ENCODE measurements at regions not wholly inside any gene's neighbourhood (a gene's known extent, or its start where the extent isn't known, plus 50 kb on each side); places are given as distances from the start of the nearest gene placed in this dataset.
"Not testable (repeated sequence)": the region's sequence is repeated elsewhere in the genome, so short reads cannot be mapped to it uniquely, and the experiment has no call there.

DNA sequence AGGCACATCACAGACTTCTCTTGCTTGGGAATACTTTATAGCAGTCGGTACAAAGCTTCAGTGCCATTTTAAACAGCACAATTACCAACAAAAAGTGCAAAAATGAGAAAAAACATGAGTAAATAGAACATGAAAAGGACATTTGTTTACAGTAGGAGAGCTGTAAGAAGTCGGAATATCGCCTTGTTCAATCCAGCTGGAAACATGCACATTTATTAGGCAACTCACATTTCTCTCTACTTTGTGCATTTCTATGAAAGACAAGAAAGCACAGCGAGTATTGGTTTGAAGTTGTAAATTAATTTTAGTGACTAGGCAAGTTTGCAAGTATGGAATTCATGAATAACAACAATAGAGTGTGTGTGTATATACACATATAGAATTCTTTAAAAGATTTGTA is 484.7 kb downstream of the DACH1 start:
- no peak for DNase-seq

DNA sequence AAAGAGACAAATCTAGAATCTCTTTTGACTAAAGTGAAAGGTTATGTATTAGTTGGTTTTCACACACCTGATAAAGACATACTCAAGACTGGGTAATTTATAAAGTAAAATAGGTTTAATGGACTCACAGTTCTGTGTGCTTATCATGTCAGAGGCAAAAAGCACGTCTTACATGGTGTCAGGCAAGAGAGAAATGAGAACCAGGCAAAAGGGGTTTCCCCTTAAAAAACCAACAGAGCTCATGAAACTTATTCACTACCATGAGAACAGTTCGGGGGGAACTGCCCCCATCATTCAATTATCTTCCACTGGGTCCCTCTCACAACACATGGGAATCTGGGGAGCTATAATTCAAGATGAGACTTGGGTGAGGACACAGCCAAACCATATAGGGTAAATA is 486.8 kb downstream of the DACH1 start:
- no peak for DNase-seq

DNA sequence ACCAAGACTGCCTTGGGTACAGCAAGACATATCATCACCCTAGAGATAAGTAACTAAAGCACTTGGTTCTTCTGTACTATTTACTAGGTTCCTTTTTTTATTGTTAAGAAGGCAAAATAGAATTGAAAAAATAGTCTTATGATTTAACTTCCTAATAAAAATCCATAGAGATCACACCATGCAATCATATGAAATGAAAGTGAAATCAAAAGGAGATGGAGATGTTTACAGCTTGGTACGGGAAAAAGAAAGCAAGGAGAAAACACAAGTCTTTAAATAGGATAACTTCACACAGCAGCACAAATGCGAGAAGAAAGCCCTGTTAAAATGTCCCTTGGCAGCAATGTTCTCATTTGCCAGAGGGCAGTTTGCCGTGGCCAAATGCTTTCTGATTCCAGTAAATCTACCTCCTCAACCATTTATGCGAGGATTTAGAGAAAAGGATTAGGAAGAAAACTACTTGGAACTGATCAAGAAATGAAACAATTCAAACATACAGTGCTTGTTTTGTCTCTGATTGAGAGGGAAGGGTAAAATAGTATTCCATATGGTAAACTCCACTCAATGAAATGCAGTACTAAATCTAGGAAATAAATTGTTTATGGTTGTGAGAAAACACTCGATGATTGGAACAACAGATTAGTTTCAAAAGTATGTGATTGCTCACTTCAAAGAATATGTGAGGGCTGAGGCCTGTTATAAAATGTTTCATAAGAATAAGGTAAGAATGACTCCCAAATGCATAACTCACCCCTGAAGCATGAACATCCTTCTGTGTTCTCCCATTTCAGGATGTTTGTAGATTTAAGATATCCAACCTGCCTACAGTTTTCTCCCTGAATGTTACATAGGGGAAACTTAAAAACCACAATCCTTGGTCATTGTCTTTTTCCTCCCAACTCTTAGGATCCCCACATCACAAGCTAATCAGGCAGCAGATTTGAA is 487.8 kb downstream of the DACH1 start:
- no peak for DNase-seq

DNA sequence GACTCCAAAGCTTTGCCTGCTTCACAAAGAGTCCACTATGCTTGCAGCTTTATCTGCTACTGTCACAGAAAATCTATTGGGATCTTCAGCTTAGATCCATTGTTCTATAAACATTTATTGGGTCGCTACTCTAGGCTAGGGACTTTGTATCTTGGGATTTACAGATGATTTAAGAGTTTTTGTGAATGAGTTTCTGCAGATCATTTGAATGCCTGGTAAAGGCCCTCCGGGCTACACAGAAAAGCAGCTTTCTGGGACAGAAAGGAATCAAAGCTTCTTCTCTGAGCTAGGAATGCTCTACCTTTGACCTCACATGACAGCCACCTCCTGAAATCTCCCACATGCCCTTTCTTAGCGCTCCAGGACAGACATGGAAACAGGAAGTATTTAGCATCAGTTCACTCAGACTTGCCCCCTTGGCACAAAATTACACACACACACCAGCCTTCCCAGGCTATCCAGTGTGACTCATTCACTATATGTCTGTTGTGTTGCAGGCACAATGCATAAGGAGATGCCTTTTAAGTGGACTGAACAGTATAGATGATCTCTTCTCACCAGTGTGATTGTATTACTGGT is 492.4 kb downstream of the DACH1 start:
- DNase-seq = no peak

DNA sequence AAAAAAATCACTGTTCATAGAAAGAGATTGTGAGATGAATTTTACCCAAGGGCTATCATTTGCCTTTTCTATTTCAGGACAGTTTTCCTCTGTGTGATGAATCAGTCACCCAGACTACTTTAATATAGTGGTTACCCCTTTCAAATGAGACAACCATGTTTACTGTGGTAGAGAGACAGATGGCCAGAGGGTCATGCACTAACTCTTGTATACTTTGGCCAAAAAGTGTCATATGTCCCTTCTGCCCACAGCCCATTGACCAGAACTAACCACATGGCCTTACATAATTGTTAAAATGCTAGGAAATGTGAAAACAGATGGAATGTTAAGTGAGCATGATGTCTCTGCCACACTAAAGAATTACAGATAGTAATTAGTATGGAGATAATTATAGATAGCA is 498.7 kb downstream of the DACH1 start:
- no peak for DNase-seq

DNA sequence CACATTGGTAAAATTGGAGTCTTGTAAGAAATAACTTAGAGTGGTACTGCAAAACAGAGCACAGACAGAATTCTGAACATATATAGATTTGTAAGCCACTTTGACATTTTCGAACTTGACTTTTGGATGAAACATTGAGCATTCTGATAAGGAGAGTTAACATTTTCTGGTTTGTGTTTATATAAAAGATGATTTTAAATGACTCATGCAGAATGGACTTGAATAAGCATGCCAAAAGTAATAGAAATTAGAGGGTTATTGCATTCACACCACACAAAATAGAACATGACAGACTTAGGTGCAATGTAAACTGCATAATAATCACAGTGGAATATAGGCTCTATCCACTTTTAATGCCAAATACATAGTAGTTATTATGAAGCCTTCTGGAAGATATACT is 507.0 kb downstream of the DACH1 start:
- no peak for DNase-seq

DNA sequence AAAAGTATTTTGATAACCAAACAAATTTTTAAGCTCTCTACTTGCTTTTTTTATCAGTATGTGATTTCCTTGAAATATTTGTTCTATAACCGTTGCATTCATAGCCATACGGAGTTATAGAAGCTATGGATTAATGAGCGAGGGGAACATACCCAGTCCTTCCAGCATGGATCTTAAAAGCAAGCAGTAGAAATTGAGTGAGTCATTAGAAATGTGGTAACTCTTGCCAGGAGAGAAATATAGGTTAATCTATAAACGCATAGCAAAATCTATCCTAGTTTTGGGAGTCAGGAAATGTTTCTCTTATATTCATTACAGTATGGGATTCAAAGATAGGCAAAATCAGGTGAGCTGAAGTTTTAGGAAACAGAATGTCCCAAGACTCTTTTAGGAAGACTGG is 507.4 kb downstream of the DACH1 start:
- DNase-seq = no peak

DNA sequence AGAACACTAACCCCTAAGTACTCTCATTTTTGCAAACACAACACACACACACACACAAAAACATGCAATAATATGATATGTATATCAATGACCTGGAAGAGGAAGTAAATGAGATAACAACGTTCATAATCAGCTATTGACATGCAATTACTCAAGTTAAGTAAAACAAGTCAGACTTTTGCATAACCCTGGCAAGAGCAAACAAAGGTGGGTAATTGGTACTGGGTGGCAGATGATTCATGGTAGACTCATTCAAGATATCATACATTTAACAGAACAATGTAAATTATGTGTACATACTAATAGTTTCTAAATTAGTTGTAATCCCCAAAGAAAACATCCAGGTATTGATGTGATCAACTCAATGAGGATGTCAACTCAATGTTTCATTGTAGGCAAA is 508.8 kb downstream of the DACH1 start:
- no peak for DNase-seq

DNA sequence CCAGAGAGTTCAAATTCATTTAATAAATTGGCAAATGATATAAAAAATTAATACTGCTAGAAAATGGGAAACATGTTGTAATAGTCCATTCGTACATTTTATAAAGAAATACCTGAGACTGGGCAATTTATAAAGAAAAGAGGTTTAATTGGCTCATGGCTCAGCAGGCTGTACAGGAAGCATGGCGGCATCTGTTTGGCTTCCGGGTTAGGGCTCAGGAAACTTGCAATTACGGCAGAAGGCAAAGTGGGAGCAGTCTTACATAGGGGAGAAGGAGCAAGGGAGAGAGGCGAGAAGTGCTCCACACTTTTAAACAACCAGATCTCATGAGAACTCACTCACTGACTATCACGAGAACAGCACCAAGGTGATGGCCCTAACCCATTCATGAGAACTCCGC is 512.0 kb downstream of the DACH1 start:
- no peak for DNase-seq

DNA sequence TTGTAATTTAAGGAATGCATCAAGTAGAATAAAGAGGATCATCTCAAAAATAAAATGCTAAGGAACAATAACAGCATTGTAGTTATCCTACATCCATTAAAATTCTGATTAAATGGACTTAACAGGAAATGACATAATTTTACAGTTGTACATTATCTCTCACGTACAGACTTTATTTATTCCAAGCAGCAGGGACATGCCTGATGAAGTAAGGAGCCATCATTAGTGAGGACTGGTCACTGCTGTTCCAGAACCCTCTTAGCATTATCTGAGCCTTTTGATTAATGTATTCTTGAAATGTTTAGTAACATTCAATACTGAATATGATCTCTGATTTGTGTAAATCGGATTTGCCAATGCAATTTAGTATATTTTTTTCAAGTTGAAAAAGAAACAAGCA is 516.1 kb downstream of the DACH1 start:
- DNase-seq = no peak

DNA sequence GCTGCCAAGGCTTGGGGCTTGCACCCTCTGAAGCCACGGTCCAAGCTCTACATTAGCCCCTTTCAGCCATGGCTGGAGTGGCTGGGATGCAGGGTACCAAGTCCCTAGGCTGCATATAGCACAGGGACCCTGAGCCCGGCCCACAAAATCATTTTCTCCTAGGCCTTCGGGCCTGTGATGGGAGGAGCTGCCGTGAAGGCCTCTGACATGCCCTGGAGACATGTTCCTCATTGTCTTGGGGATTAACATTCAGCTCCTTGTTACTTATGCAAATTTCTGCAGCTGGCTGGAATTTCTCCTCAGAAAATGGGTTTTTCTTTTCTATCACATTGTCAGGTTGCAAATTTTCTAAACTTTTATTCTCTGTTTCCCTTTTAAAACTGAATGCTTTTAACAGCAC is 521.1 kb downstream of the DACH1 start:
- not testable (repeated sequence) for DNase-seq

DNA sequence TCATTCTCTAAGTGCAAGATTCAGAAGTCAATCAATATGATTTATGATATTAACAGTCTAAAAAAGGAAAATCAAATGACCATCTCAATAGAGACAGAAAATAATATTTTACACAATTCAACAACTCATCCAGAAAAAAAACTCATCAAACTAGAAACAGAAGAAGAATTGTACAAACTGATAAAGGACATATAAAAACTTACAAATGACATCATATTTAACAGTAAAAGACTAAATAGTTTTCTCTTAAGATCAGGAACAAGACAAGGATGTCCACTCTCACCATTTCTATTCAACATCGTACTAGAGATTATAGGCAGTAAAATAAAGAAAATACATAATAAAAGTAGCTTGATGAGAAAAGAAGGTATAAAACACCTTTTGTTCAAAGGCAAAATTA is 527.3 kb downstream of the DACH1 start:
- no peak for DNase-seq

DNA sequence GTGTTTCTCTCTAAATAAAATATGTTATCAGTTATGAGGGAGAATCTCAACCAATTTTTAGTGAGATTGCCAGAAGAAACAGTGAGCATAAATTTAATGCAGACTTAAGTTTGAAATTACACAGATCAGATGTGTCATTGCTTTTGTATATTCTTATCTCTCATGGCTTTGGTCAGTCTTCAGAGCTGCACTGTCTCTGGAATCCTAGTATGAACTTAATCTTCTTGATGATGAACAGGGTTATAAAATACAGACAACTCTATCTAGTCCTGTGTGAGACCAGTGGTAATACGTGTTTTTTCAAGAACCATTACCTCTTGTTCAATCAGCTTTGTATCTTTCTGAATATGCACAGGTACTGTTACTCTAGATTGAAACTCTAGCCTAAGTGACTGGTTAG is 528.0 kb downstream of the DACH1 start:
- DNase-seq = no peak

DNA sequence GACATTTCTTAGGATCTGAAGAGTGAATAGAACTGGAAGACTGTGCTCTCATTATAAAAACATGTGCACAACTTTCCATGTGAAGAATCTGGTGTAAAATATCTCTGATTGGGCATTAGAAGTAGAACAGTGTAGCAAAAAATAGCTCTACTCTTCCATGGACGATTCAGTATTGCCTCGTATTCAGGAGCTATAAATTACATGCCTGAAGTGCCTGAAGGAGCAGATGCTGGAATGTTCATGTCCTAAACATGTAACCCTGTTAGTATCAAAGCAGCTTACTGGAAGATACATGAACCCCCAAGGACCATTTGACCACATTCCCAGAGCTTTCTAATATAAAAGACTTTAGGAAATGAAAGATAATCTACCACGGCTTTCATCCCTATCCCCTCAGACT is 528.9 kb downstream of the DACH1 start:
- no peak for DNase-seq

DNA sequence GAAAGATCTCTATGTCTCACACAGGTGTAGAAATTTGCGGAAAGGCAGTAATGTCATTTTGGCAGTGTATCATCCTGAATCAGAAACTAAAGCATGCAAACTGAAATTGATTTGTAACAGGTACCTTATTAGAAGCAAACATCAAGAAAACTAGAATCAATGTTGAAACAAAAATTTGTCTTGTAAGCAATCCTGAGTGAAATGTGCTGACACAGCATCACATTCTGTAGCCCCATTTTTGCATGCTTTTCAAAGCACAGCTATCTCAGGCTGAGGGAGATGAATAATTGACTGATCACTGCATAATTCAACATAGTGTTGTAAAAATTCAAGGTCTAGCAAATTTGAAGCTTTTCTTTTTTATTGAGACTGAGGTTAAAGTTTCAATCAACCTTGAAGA is 539.7 kb downstream of the DACH1 start:
- no peak for DNase-seq

DNA sequence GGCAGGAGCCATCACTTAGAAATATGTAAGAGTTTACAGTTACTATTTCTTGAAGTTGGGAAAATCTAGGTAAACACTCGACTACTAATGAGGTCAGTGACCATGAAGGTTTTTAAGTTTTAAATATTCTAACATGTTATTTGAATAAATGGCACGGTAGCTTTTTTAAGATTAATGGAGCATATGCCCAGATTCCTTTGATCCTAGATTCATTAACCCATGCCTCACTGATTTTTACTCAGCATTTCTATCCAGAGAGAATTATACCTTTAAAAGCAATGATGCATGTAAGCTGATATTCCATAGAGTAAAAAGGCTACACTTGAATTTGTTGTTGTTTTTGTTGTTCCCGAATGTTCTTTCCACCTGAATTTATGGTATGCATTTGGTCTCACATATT is 541.4 kb downstream of the DACH1 start:
- no peak for DNase-seq

DNA sequence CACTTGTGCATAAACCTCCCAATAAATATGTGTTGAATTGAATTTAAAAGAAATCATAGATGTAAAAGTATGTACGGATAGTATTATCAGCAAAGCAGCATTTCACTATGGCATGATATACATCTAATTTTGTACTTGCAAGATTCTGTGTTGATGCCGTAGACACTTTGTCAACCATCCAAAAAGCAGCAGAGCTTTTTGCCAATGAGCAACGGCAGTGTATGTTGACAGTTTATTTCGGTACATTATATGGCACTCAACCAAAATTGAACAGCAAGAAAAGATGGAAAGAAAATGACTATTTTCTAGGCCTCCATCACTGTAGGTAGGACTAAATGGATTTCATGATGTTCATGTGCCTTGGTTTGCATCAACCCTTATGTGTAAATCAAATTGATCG is 543.7 kb downstream of the DACH1 start:
- DNase-seq = no peak

DNA sequence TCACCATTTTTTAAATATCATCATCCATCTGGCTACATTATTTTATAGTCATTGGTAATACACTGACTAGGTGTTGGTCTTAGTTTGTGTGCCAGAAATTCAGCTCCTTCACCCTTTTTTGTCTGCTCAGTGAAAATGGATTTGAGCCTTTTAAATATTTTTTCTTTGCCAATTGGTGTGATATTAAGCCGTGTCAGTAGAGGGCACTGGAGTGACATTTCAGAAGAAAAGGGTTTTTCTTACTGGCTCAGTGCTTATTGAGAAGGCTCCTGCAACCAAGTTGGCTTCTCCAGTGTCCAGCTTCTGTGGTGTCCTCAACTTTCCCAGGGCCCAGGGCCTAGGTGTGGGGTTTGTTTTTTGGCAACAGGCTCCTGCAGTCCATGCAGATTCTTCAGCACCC is 546.6 kb downstream of the DACH1 start:
- no peak for DNase-seq

DNA sequence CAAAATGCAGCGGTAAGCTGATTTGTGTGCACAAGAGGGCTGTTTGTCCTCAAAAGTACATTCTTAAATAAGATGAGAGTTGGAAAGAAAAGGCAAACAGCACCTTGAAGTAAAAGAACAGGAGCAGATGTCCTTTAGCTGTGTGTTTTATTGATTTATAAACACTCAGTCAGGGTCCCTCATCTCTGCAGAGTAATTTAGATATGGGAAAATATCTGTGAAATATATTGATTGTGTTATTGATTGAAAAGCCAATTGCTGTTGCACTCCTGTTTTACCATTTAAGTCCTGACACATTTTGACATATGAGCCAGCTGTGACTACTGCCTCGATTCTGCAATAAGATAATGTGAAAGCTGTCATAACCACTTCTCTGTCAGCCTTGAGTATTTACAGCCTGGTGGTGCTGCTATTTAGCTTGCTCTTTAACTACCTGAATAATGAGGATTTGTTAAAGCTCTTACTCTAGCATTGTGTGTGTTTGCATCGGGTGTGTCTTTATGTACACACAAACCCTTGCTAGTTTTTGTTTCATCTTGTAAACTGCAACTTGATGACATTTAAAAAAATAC is 550.1 kb downstream of the DACH1 start:
- DNase-seq = no peak

DNA sequence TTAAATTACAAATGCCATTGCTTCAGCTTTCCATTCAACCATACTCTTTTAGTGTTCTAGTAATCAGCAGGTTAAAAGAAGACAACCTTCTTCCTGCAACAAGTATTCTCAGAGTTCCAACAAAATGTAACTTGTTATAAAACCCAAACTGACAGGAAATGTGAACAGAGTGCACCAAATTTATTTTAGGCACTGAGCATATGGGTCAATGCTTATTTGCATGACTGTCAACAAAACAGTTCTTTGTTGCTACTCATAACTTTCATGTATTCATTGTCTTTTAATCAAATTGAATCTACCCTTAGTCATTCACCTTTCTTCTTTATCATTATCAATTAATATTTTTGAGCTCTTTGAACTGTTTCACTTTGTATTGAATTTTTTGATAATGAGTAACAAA is 554.1 kb downstream of the DACH1 start:
- DNase-seq = no peak

DNA sequence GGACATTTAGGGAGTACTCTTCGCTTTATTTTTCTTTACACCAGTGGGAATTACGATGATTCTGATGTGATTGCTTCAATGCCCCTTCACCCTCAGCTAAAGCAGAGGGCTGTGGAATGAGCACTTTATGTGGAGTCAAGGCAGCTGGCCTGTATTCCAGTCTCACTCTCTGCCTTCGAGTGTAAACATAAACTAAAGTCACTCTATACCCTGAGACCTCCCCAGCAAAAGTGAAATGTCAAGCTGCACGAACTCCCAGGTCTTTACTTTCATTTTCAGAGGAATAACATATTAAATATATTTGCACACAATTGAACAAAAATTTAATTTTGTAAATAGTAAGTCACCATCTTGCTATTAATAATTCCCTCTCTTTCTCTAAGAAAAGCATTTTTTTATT is 557.1 kb downstream of the DACH1 start:
- DNase-seq = no peak

DNA sequence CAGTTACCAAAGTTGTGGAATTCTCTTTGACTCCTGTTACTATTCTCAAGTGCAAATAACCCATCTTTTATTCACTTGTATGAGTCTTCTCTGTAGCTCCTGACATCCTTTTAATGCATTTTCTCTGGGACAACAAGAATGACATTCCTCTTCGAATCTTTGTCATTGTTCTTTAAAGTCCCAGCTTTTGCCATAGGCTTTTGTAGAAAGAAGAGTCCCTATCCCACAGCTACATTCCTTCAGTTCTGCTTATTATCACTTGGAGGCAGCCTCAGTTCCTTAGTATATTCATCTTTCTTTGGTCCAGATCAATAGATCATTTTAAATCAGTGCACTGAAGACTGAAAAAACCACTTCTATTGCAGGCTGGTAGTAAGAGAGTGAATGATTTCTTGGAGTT is 560.2 kb downstream of the DACH1 start:
- DNase-seq = no peak

DNA sequence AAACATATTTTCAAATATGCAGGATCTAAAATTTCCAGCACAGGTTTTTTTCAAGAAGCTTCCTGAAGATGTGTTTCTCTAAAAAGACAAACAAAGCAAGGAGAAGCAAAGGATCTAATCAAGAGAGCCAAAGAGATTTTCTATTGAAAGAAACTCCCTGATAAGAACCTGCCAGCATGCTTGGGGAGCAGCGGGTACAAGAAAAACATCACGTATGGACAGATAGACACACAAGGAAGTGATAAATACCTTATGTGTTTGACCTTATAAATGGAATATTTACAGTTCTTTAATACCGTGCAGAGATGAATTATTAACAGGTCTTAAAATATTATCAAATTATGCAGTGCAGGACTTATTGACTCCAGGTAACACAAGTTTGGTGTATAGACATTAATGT is 562.1 kb downstream of the DACH1 start:
- DNase-seq = no peak

DNA sequence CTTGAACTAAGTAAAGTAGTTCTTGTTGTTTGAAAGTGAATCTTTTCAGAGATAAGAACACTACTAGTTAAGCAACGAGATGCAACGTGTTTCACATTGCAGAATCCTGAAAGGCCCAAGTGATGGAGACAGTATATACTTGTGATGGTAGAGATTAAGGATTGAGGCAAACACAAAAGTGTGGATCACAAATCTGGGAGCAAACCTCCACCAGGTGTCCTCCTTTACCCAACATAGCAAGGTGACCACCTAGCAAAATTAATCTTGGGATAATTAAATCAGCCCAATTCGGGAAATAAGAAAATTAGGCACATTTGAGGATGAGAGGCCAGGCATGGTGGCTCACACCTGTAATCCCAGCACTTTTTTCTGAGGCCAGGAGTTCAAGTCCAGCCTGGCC is 563.9 kb downstream of the DACH1 start:
- DNase-seq = no peak

DNA sequence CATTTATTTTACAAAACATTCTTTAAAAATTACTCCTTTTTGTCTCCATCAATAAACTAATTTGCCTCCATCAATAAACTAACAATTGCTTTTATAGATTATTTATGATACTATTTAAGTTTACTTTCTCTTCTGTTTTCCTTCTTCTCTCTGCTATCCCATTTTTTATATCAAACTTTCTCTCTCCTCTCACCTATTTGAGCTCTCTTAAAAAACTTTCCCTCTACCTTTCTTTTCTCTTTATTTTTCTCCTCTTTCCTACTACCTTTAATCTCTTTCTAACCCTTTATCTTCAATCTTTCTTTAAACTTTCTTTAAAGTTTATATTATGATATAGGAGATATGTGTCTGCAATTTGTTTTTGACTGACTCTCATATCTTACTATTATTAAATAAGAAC is 566.4 kb downstream of the DACH1 start:
- no peak for DNase-seq
